Mesothelial cell of epicardium (in vitro differentiated cells): ENCODE measurements at regions not wholly inside any gene's neighbourhood (a gene's known extent, or its start where the extent isn't known, plus 50 kb on each side); places are given as distances from the start of the nearest gene placed in this dataset.
"Not testable (repeated sequence)": the region's sequence is repeated elsewhere in the genome, so short reads cannot be mapped to it uniquely, and the experiment has no call there.

Experiments
- DNase-seq, 2 experiments: peaks; one replicate each; pipeline ENCODE4 v3.0.0; 2021; ENCODE audit warnings: low spot score in 2 of 2; ENCODE audit not compliant: unreplicated experiment in 2 of 2
- H3K27ac Mint-ChIP-seq: 2 replicates; pipeline ENCODE4 v1.8.0; 2021; ENCODE audit warnings: mixed read lengths
- H3K27me3 Mint-ChIP-seq: 2 replicates; pipeline ENCODE4 v1.8.0; 2021; ENCODE audit warnings: low read depth, mixed read lengths
- H3K36me3 Mint-ChIP-seq: 2 replicates; pipeline ENCODE4 v1.8.0; 2021; ENCODE audit warnings: mixed read lengths
- H3K4me1 Mint-ChIP-seq: 2 replicates; pipeline ENCODE4 v1.8.0; 2021; ENCODE audit warnings: mixed read lengths
- H3K4me3 Mint-ChIP-seq: 2 replicates; pipeline ENCODE4 v1.8.0; 2021; ENCODE audit warnings: mild to moderate bottlenecking, moderate library complexity, mixed read lengths
- H3K9me3 Mint-ChIP-seq: 2 replicates; pipeline ENCODE4 v1.8.0; 2021; ENCODE audit warnings: mixed read lengths
- CTCF ChIP-seq: fragments of 200-600 bp; sonication (generic); IDR thresholded peaks from one replicate; pipeline ENCODE4 v1.5.0; 2021; ENCODE audit warnings: antibody characterized with exemption; ENCODE audit not compliant: unreplicated experiment

GRCh38 chr12:7581046-7581445, 77.5 kb upstream of the CD163 start:
- Mint-ChIP-seq H3K27ac (no peak overlapping the region), H3K27me3 (peaks cover 12% of the 10 kb centered on the region), H3K4me3 (no peak overlapping the region), H3K36me3 (no peaks in the 10 kb centered on the region), H3K4me1 (no peaks in the 10 kb centered on the region), H3K9me3 (peaks cover 33% of the 10 kb centered on the region)
- no peak for TF ChIP-seq CTCF
- DNase-seq = no peak

GRCh38 chr12:7571257-7571656, 67.7 kb upstream of the CD163 start:
- H3K27me3 Mint-ChIP-seq = peaks cover 14% of the 10 kb centered on the region
- peaks cover 7% of the 10 kb centered on the region for H3K9me3 Mint-ChIP-seq
- no peak for TF ChIP-seq CTCF
- H3K4me1 Mint-ChIP-seq = no peaks in the 10 kb centered on the region
- H3K4me3 Mint-ChIP-seq = no peak overlapping the region
- no peak overlapping the region for H3K27ac Mint-ChIP-seq
- H3K36me3 Mint-ChIP-seq = no peaks in the 10 kb centered on the region
- DNase-seq = no peak

GRCh38 chr12:7557227-7557626, 53.6 kb upstream of the CD163 start:
- H3K36me3 Mint-ChIP-seq = no peaks in the 10 kb centered on the region
- H3K9me3 Mint-ChIP-seq = no peaks in the 10 kb centered on the region
- no peak for DNase-seq
- peaks cover 7% of the 10 kb centered on the region for H3K27me3 Mint-ChIP-seq
- H3K4me3 Mint-ChIP-seq = no peak overlapping the region
- peaks cover 5% of the 10 kb centered on the region for H3K4me1 Mint-ChIP-seq
- H3K27ac Mint-ChIP-seq = no peak overlapping the region
- no peak for TF ChIP-seq CTCF

GRCh38 chr12:7555752-7556151, 52.2 kb upstream of the CD163 start:
- peaks cover 11% of the 10 kb centered on the region for H3K9me3 Mint-ChIP-seq
- DNase-seq = no peak
- H3K36me3 Mint-ChIP-seq = no peaks in the 10 kb centered on the region
- peaks cover 3% of the 10 kb centered on the region for H3K27me3 Mint-ChIP-seq
- TF ChIP-seq CTCF = no peak
- H3K4me1 Mint-ChIP-seq = peaks cover 5% of the 10 kb centered on the region
- peak overlapping the region; percentile 93 for H3K27ac Mint-ChIP-seq
- H3K4me3 Mint-ChIP-seq = no peak overlapping the region

- H3K9me3 Mint-ChIP-seq = peaks cover 16% of the 10 kb centered on the region
- not testable (repeated sequence) for H3K27ac Mint-ChIP-seq, DNase-seq, H3K4me3 Mint-ChIP-seq, H3K4me1 Mint-ChIP-seq, H3K36me3 Mint-ChIP-seq, H3K27me3 Mint-ChIP-seq
These were observed 51.3 kb upstream of the CD163 start for GRCh38 chr12:7554831-7555230.
